ENCODE measurements at regions not wholly inside any gene's neighbourhood (a gene's known extent, or its start where the extent isn't known, plus 50 kb on each side); places are given as distances from the start of the nearest gene placed in this dataset.
"Not testable (repeated sequence)": the region's sequence is repeated elsewhere in the genome, so short reads cannot be mapped to it uniquely, and the experiment has no call there.

DNA sequence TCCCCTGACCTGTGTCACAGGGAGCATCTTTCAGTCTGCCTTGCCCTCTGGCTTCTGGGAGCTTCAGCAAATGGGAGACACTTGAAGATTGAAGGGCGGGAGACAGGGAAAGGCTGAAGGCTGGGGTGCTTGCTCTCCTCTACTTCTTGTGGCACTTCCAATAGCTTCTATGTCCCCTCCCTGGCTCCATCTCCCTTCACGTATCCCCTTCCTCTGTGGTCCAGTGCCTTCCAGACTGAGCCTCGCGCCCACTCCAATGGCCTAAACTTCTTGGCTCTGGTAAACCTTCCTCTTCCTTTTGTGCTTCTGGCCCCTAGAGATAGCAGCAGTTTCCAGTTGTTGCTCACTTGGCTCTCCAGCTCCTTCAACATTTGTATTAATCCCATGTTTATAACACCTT, 69.8 kb upstream of the TOPAZ1 start:
- no peak overlapping the region for H3K27ac ChIP-seq (replicated peaks)
- no peak for DNase-seq (ENCODE audit: low read depth in 1 of 2, low spot score in 1 of 2)
- peaks cover 5% of the 10 kb centered on the region for H3K27me3 ChIP-seq (ENCODE audit: insufficient read depth, poor library complexity, severe bottlenecking)
- no peak overlapping the region for H3K4me3 ChIP-seq (replicated peaks; ENCODE audit: insufficient read depth, low read length)
- TF ChIP-seq SPI1 (IDR thresholded peaks at IDR 0.05; ENCODE audit: borderline replicate concordance, low read depth) (no peak), GABPA (IDR thresholded peaks at IDR 0.05; ENCODE audit: low read depth) (no peak), REST (IDR thresholded peaks at IDR 0.05; ENCODE audit: insufficient replicate concordance, low read depth) (no peak)

GRCh38 chr3:44172701-44173100, 69.0 kb upstream of the TOPAZ1 start:
- H3K27ac ChIP-seq (replicated peaks); DNase-seq (ENCODE audit: low read depth in 1 of 2, low spot score in 1 of 2); H3K27me3 ChIP-seq (ENCODE audit: insufficient read depth, poor library complexity, severe bottlenecking); H3K4me3 ChIP-seq (replicated peaks; ENCODE audit: insufficient read depth, low read length): not testable (repeated sequence)

DNA sequence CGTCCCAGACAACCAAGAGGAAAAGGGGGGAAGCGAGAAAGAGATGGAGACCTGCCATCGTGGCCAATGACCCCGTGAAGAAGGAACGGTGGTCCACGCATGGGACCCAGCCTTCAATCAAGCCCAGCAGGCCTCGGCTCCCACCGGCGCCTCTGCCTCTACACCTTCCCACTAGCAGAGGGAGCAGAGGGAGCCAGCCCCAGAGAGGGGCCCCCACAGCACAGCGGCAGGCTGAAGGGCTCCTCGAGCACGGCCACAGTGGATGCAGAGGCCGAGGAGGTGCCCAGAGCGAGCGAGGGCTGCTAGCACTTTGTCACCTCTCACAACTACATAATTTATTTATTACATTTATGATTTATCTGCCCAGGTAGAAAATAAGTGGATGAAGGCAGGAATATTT, 68.4 kb upstream of the TOPAZ1 start:
- Histone ChIP-seq H3K4me3 (replicated peaks; ENCODE audit: insufficient read depth, low read length) (no peak overlapping the region), H3K27me3 (ENCODE audit: insufficient read depth, poor library complexity, severe bottlenecking) (peaks cover 5% of the 10 kb centered on the region), H3K27ac (replicated peaks) (no peak overlapping the region)
- TF ChIP-seq CTCF (IDR thresholded peaks at IDR 0.05; ENCODE audit: insufficient read depth, low read length) (no peak), SPI1 (IDR thresholded peaks at IDR 0.05; ENCODE audit: borderline replicate concordance, low read depth) (no peak)
- no peak for DNase-seq (ENCODE audit: low read depth in 1 of 2, low spot score in 1 of 2)

DNA sequence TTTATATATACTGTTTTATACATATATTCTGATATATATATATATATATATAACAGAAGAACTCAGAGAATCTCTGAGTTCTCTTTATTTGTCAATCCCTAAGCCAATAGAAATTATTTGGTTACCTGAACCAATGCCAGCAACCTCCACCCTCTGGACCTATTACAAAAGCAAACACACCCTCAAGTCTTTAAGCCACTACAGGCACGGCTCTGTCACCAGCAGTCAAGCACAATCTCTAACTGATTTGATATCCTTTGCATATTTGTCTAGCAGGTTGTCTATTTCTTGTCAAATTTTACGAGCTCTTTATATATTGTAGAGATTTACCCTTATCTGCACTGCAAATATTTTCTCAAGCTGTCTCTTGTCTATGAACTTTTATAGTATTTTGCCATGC, 66.6 kb upstream of the TOPAZ1 start:
- no peak overlapping the region for H3K27ac ChIP-seq (replicated peaks)
- TF ChIP-seq GABPA (IDR thresholded peaks at IDR 0.05; ENCODE audit: low read depth) (no peak), REST (IDR thresholded peaks at IDR 0.05; ENCODE audit: insufficient replicate concordance, low read depth) (no peak), SPI1 (IDR thresholded peaks at IDR 0.05; ENCODE audit: borderline replicate concordance, low read depth) (no peak), CTCF (IDR thresholded peaks at IDR 0.05; ENCODE audit: insufficient read depth, low read length) (no peak), POLR2AphosphoS5 (IDR thresholded peaks at IDR 0.05; ENCODE audit: low read depth) (no peak)
- DNase-seq (ENCODE audit: low read depth in 1 of 2, low spot score in 1 of 2) = no peak
- peaks cover 2% of the 10 kb centered on the region for H3K27me3 ChIP-seq (ENCODE audit: insufficient read depth, poor library complexity, severe bottlenecking)
- H3K4me3 ChIP-seq (replicated peaks; ENCODE audit: insufficient read depth, low read length) = no peak overlapping the region

- H3K27me3 ChIP-seq (ENCODE audit: insufficient read depth, poor library complexity, severe bottlenecking) = peaks cover 5% of the 10 kb centered on the region
- no peak for TF ChIP-seq GABPA (IDR thresholded peaks at IDR 0.05; ENCODE audit: low read depth)
- no peak for TF ChIP-seq POLR2AphosphoS5 (IDR thresholded peaks at IDR 0.05; ENCODE audit: low read depth)
- TF ChIP-seq SPI1 (IDR thresholded peaks at IDR 0.05; ENCODE audit: borderline replicate concordance, low read depth) = no peak
- no peak for TF ChIP-seq CTCF (IDR thresholded peaks at IDR 0.05; ENCODE audit: insufficient read depth, low read length)
- TF ChIP-seq REST (IDR thresholded peaks at IDR 0.05; ENCODE audit: insufficient replicate concordance, low read depth) = no peak
- H3K4me3 ChIP-seq (replicated peaks; ENCODE audit: insufficient read depth, low read length) = no peak overlapping the region
- no peak overlapping the region for H3K27ac ChIP-seq (replicated peaks)
- DNase-seq (ENCODE audit: low read depth in 1 of 2, low spot score in 1 of 2) = no peak
Measured at GRCh38 chr3:44179246-44179645, 62.4 kb upstream of the TOPAZ1 start.

Measured in HL-60 (cell line).